ENCODE measurements at regions not wholly inside any gene's neighbourhood (a gene's known extent, or its start where the extent isn't known, plus 50 kb on each side); places are given as distances from the start of the nearest gene placed in this dataset.

- H3K9me3 Mint-ChIP-seq: peaks cover 3 to 7% of the 10 kb centered on the region in 2 experiments; a peak in 3 of 5 replicates
- Histone ChIP-seq H3T11ph (ENCODE audit: low read length) (no peak overlapping the region), H3K79me1 (ENCODE audit: insufficient read depth, low read depth, low read length, poor library complexity, severe bottlenecking) (no peaks in the 10 kb centered on the region), H2AK5ac (ENCODE audit: insufficient read length, low read length) (no peak overlapping the region), H4K20me1 (ENCODE audit: control insufficient read depth, insufficient read depth, insufficient read length) (no peaks in the 10 kb centered on the region), H2BK120ac (ENCODE audit: low read depth, low read length, poor library complexity, severe bottlenecking) (no peak overlapping the region), H3K27ac (ENCODE audit: insufficient read length, low read depth, low read length) (no peak overlapping the region), H4K5ac (ENCODE audit: insufficient read length, low read depth, low read length) (no peak overlapping the region), H4K91ac (ENCODE audit: insufficient read length, low read depth, low read length) (no peak overlapping the region), H3K79me2 (ENCODE audit: insufficient read depth, low read length) (no peaks in the 10 kb centered on the region), H3K9ac (ENCODE audit: extremely low read depth, insufficient read length, low read length) (no peak overlapping the region), H3K4me2 (ENCODE audit: insufficient read depth, insufficient read length, low read length) (no peak overlapping the region), H2BK20ac (ENCODE audit: low read depth, low read length, poor library complexity, severe bottlenecking) (no peak overlapping the region), H2BK5ac (ENCODE audit: insufficient read length, low read length) (no peak overlapping the region), H3K9me3 (ENCODE audit: control insufficient read depth, low read depth, low read length) (no peaks in the 10 kb centered on the region), H3K14ac (ENCODE audit: insufficient read depth, low read length) (no peak overlapping the region), H3K18ac (ENCODE audit: insufficient read length, low read depth, low read length) (no peak overlapping the region), H3K56ac (ENCODE audit: insufficient read length, low read depth, low read length) (no peak overlapping the region), H4K8ac (replicated peaks; ENCODE audit: insufficient read length, low read depth, low read length) (no peak overlapping the region), H3K4ac (ENCODE audit: low read depth, low read length) (no peak overlapping the region), H2BK12ac (ENCODE audit: insufficient read length, low read depth, low read length) (no peak overlapping the region), H3K4me1 (ENCODE audit: insufficient read depth, low read length) (no peaks in the 10 kb centered on the region), H2BK15ac (ENCODE audit: low read depth, low read length) (no peak overlapping the region), H3K27me3 (ENCODE audit: insufficient read depth, low read length) (no peaks in the 10 kb centered on the region), H3K23ac (ENCODE audit: insufficient read length, low read depth, low read length) (no peak overlapping the region), H3K23me2 (ENCODE audit: insufficient read length, low read depth, low read length, poor library complexity, severe bottlenecking) (no peaks in the 10 kb centered on the region), H2AFZ (ENCODE audit: low read length) (no peak overlapping the region)
- no peak overlapping the region for H3K27ac Mint-ChIP-seq
- H3K36me3 Mint-ChIP-seq (ENCODE audit: insufficient read depth in 1 of 3, low read depth in 3 of 3): no peaks in the 10 kb centered on the region
- no peak for DNase-seq
- H3K27me3 Mint-ChIP-seq (ENCODE audit: low read depth): no peaks in the 10 kb centered on the region; the same call in 1 of the 2 replicates
- no peak for TF ChIP-seq CTCF (conservative IDR thresholded peaks at IDR 0.05)
- peaks cover 10% of the 10 kb centered on the region in 2 experiments for H3K4me1 Mint-ChIP-seq
- H3K4me3 Mint-ChIP-seq: no peak overlapping the region
- no CpG with 5 or more reads among the region's 4 CpGs for WGBS (ENCODE audit: extremely low coverage, insufficient read length, low lambda C conversion rate)
Observed at GRCh38 chr12:67111182-67111581, 158.0 kb upstream of the CAND1 start.
